ENCODE measurements at regions not wholly inside any gene's neighbourhood (a gene's known extent, or its start where the extent isn't known, plus 50 kb on each side); places are given as distances from the start of the nearest gene placed in this dataset.
A peak's percentile ranks its signal among the peaks of the same experiment; 100 is the strongest.
"Not testable (repeated sequence)": the region's sequence is repeated elsewhere in the genome, so short reads cannot be mapped to it uniquely, and the experiment has no call there.

DNA sequence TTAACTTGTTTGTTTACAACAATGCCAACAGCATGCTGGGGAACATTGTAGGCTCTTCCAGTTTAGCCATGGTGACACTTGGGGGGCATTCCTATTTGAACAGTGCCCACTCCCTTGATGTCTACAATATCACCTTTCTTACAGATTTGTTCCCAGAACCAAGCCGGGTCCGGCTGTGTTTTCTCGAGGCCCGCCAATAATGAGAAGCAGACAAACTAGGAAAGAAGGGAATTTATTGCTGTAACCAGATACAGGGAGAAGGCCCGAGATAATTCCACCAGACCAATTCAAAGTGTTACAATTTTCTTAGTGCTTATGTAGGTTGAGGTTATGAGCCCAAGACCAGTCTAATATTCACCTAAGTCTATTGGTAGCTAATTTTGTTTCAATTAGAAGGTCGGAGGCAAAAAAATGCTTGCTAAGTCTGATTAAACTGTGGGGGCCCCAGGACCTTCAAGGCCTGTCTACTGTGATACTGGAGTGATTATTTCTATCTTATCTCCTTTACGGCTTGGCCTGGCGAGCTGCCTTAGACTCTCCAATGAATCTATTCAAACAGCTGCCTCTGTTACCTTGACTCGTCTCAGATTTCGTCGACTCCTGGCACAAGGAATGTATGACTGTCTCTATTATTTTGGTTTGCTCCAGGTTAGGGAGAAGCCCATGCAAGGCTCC, 59.1 kb upstream of the PSME4 start:
- Histone ChIP-seq H3K4me1 (ENCODE audit: insufficient read depth) (peaks cover 18% of the 10 kb centered on the region), H3K4me3 (no peak overlapping the region), H4K20me1 (ENCODE audit: insufficient read depth, poor library complexity, severe bottlenecking) (no peaks in the 10 kb centered on the region), H3K9me2 (replicated peaks; ENCODE audit: insufficient read depth) (no peaks in the 10 kb centered on the region), H2AFZ (peak overlapping the region; percentile 23), H3K4me2 (peak overlapping the region; percentile 61), H3K9me3 (ENCODE audit: low read depth) (no peaks in the 10 kb centered on the region), H3K79me2 (no peaks in the 10 kb centered on the region), H3K27me3 (no peaks in the 10 kb centered on the region), H3K36me3 (replicated peaks; ENCODE audit: insufficient read depth, low read depth) (no peaks in the 10 kb centered on the region), H3K27ac (peak overlapping the region; percentile 36)
- 17% methylated on average over 11 of the region's 11 CpGs for WGBS (ENCODE audit: low lambda C conversion rate, missing lambda C conversion rate)
- no peak for DNase-seq (ENCODE audit: low spot score)
- TF ChIP-seq EZH2 (IDR thresholded peaks at IDR 0.05; ENCODE audit: borderline replicate concordance): no peak
- TF ChIP-seq CTCF (IDR thresholded peaks at IDR 0.05; ENCODE audit: poor library complexity): no peak
- TF ChIP-seq EZH2phosphoT487 (IDR thresholded peaks at IDR 0.05; ENCODE audit: low read depth, severe bottlenecking, unreplicated experiment): no peak

DNA sequence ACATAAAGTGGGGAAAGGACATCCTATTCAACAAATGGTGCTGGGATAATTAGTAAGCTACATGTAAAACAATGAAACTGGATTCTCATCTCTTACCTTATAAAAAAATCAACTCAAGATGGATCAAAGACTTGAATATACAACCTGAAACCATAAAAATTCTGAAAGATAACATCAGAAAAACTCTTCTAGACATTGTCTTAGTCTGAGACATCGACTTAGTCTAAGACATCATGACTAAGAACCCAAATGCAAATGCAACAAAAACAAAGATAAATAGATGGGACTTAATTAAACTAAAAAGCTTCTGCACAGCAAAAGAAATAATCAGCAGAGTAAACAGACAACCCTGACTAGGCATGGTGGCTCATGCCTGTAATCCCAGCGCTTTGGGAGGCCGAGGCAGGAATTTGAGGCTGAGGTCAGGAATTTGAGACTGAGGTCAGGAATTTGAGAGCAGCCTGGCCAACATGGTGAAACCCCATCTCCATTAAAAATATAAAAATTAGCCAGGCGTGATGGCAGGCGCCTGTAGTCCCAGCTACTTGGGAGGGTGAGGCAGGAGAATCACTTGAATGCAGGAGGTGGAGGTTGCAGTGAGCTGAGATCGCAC, 54.8 kb upstream of the PSME4 start:
- not testable (repeated sequence) for H3K79me2 ChIP-seq; H2AFZ ChIP-seq; H3K9me3 ChIP-seq (ENCODE audit: low read depth); H4K20me1 ChIP-seq (ENCODE audit: insufficient read depth, poor library complexity, severe bottlenecking); H3K36me3 ChIP-seq (replicated peaks; ENCODE audit: insufficient read depth, low read depth); DNase-seq (ENCODE audit: low spot score); H3K9me2 ChIP-seq (replicated peaks; ENCODE audit: insufficient read depth); H3K4me3 ChIP-seq; H3K4me2 ChIP-seq; H3K27ac ChIP-seq; H3K27me3 ChIP-seq
- peaks cover 15% of the 10 kb centered on the region for H3K4me1 ChIP-seq (ENCODE audit: insufficient read depth)
- 91% methylated on average over 6 of the region's 6 CpGs for WGBS (ENCODE audit: low lambda C conversion rate, missing lambda C conversion rate)

GRCh38 chr2:54024576-54024975, 53.8 kb upstream of the PSME4 start:
- H3K4me1 ChIP-seq (ENCODE audit: insufficient read depth): peaks cover 5% of the 10 kb centered on the region
- no peak overlapping the region for H3K4me2 ChIP-seq
- DNase-seq (ENCODE audit: low spot score): no peak
- no peak overlapping the region for H3K27ac ChIP-seq
- no peaks in the 10 kb centered on the region for H3K79me2 ChIP-seq
- no peaks in the 10 kb centered on the region for H4K20me1 ChIP-seq (ENCODE audit: insufficient read depth, poor library complexity, severe bottlenecking)
- 100% methylated on average over 2 of the region's 2 CpGs for WGBS (ENCODE audit: low lambda C conversion rate, missing lambda C conversion rate)
- H2AFZ ChIP-seq: no peak overlapping the region
- H3K9me3 ChIP-seq (ENCODE audit: low read depth): no peaks in the 10 kb centered on the region
- H3K4me3 ChIP-seq: no peak overlapping the region
- no peak for TF ChIP-seq CTCF (IDR thresholded peaks at IDR 0.05; ENCODE audit: poor library complexity)
- no peak for TF ChIP-seq EZH2phosphoT487 (IDR thresholded peaks at IDR 0.05; ENCODE audit: low read depth, severe bottlenecking, unreplicated experiment)
- no peak for TF ChIP-seq EZH2 (IDR thresholded peaks at IDR 0.05; ENCODE audit: borderline replicate concordance)
- H3K36me3 ChIP-seq (replicated peaks; ENCODE audit: insufficient read depth, low read depth): no peaks in the 10 kb centered on the region
- no peaks in the 10 kb centered on the region for H3K9me2 ChIP-seq (replicated peaks; ENCODE audit: insufficient read depth)
- H3K27me3 ChIP-seq: no peaks in the 10 kb centered on the region

DNA sequence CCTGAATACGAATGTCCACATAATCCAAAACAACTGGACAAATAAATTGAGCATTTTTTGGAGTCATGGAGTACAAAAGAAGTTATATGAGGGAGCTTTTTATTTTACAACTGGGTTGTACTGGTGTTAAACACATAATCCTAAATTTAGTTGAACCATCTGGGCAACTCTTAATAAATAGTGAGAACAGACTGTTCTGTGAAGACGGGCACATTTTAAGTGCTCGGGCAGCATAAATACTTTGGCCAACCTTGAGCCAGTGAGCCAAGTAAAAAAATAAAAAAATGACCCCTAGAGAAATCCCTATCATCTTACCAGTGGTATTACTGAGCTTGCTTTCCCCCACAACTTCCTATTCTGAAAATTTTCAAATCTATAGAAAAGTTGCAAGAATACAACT, 50.9 kb upstream of the PSME4 start:
- WGBS (ENCODE audit: low lambda C conversion rate, missing lambda C conversion rate): 79% methylated on average over 3 of the region's 3 CpGs
- peak overlapping the region; percentile 14 for H3K27ac ChIP-seq
- H3K4me3 ChIP-seq: no peak overlapping the region
- no peaks in the 10 kb centered on the region for H3K36me3 ChIP-seq (replicated peaks; ENCODE audit: insufficient read depth, low read depth)
- no peaks in the 10 kb centered on the region for H3K9me2 ChIP-seq (replicated peaks; ENCODE audit: insufficient read depth)
- H3K79me2 ChIP-seq: no peaks in the 10 kb centered on the region
- no peaks in the 10 kb centered on the region for H3K9me3 ChIP-seq (ENCODE audit: low read depth)
- H3K4me2 ChIP-seq: no peak overlapping the region
- no peak for TF ChIP-seq CTCF (IDR thresholded peaks at IDR 0.05; ENCODE audit: poor library complexity)
- H4K20me1 ChIP-seq (ENCODE audit: insufficient read depth, poor library complexity, severe bottlenecking): no peaks in the 10 kb centered on the region
- DNase-seq (ENCODE audit: low spot score): no peak
- no peaks in the 10 kb centered on the region for H3K4me1 ChIP-seq (ENCODE audit: insufficient read depth)
- no peaks in the 10 kb centered on the region for H3K27me3 ChIP-seq
- no peak overlapping the region for H2AFZ ChIP-seq
